GM12875 (cell line): ENCODE measurements at regions not wholly inside any gene's neighbourhood (a gene's known extent, or its start where the extent isn't known, plus 50 kb on each side); places are given as distances from the start of the nearest gene placed in this dataset.
"Not testable (repeated sequence)": the region's sequence is repeated elsewhere in the genome, so short reads cannot be mapped to it uniquely, and the experiment has no call there.

Experiments
- H3K4me3 ChIP-seq: one replicate; pipeline ENCODE4 v1.5.1; 2011; ENCODE audit warnings: low read depth, low read length, control low read depth
- TF ChIP-seq, protein P1 (sequence below): IDR thresholded peaks from 2 replicates; pipeline ENCODE4 v1.5.1; 2011; ENCODE audit warnings: low read depth, mild to moderate bottlenecking, control low read depth, inconsistent platforms, low read length, moderate library complexity, borderline replicate concordance; ENCODE audit not compliant: insufficient read depth

GRCh38 chr2:118582058-118582457 lies 265.4 kb downstream of the EN1 start:
- TF ChIP-seq, protein P1, sequence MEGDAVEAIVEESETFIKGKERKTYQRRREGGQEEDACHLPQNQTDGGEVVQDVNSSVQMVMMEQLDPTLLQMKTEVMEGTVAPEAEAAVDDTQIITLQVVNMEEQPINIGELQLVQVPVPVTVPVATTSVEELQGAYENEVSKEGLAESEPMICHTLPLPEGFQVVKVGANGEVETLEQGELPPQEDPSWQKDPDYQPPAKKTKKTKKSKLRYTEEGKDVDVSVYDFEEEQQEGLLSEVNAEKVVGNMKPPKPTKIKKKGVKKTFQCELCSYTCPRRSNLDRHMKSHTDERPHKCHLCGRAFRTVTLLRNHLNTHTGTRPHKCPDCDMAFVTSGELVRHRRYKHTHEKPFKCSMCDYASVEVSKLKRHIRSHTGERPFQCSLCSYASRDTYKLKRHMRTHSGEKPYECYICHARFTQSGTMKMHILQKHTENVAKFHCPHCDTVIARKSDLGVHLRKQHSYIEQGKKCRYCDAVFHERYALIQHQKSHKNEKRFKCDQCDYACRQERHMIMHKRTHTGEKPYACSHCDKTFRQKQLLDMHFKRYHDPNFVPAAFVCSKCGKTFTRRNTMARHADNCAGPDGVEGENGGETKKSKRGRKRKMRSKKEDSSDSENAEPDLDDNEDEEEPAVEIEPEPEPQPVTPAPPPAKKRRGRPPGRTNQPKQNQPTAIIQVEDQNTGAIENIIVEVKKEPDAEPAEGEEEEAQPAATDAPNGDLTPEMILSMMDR: no peak
- no peak overlapping the region for H3K4me3 ChIP-seq

GRCh38 chr2:118580651-118581050 lies 266.8 kb downstream of the EN1 start:
- no peak overlapping the region for H3K4me3 ChIP-seq
- TF ChIP-seq, protein P1: no peak

DNA sequence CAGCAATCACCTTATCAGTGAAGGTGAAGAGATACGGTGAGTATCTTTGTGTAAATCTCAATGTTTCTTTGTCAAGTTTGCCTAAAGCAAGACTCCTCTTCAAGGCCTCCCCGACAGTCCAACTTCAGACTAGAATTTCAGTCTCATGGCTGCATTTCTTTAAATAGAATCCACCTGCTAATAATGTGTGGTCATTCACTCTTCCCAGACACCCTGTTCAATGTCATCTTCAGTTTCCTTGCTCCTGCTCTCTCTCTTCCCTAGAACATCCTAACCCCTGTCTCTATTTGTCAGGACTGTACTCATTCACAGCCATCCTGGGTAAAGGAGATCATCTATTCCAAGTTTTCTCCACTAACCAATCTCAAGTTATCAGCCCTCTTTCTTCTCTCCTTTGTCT lies 267.3 kb downstream of the EN1 start:
- TF ChIP-seq, protein P1: no peak

GRCh38 chr2:118577202-118577601 lies 270.2 kb downstream of the EN1 start:
- no peak overlapping the region for H3K4me3 ChIP-seq
- TF ChIP-seq, protein P1: no peak

More for the DNA sequence above, 267.3 kb downstream of the EN1 start:
- H3K4me3 ChIP-seq: no peak overlapping the region

DNA sequence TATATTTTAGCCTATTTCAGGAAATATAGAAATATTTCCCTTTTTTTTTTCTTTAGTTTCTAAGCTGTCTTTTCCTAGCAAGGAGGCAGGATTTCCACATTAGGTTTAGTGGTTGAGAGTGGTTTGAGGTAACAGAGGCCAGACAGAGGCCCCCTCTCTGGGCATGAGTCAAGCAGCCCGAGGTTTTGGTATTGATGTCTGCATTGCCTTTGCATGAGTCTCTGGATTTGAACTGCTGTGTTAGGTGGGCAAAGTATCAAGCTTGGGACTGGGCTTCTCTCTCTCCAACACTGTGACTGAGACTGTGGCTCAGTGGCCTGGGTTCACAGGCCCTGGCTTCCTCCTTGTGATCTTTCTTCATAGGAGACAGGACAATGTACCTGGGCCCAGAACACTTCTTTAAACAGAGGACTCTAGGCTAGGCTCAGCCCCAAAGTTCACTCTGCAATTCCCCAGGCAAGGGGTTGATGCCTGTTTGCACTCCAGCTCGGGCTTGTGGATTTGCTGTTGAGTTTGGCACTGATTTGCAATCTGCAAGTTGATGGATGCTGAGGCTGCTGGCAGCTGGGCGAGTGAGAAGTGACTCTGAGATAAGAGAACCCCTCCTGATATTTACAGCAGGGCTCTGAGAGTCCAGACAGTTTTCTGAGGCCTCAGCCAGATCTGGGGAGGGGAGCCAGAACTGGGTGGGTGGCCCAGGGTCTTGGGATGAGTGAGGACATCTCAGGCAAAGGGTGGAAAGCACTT lies 271.2 kb downstream of the EN1 start:
- TF ChIP-seq, protein P1: no peak
- H3K4me3 ChIP-seq: no peak overlapping the region

DNA sequence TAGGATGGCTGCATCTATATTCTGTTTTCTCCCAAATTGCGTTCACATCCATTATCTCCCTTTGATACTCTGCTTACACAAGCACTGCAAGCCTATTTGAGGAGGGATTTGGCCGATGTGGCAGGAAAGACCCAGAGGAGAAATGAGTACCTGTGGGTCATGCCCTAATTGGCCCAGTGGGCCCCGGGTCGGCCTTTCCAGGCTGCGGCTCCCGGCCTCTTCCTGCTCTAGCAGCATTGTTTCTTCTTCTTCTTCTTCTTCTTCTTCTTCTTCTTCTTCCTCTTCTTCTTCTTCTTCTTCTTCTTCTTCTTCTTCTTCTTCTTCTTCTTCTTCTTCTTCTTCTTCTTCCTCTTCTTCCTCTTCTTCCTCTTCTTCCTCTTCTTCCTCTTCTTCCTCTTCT lies 275.1 kb downstream of the EN1 start:
- H3K4me3 ChIP-seq: not testable (repeated sequence)

- TF ChIP-seq, protein P1: no peak
- H3K4me3 ChIP-seq: no peak overlapping the region
These were observed 277.4 kb downstream of the EN1 start for GRCh38 chr2:118569876-118570535.
